ENCODE measurements at regions not wholly inside any gene's neighbourhood (a gene's known extent, or its start where the extent isn't known, plus 50 kb on each side); places are given as distances from the start of the nearest gene placed in this dataset.

GRCh38 chr6:140011537-140011936, 637.1 kb upstream of the CITED2 start:
- Histone ChIP-seq H3K9me3 (no peaks in the 10 kb centered on the region), H3K4me1 (no peaks in the 10 kb centered on the region), H3K36me3 (no peaks in the 10 kb centered on the region), H3K27me3 (no peaks in the 10 kb centered on the region), H3K27ac (peak overlapping the region in 3 of 4 donors; percentile 54 to 81 (median 68)), H3K4me3 (peak overlapping the region in 1 of 4 donors; percentile 10)
- TF ChIP-seq POLR2A (IDR thresholded peaks at IDR 0.05): no peak
- TF ChIP-seq CTCF (IDR thresholded peaks at IDR 0.05): peak in 3 of 6 experiments; percentile 62 to 64 (median 63)
- no peak for DNase-seq

GRCh38 chr6:140009286-140009685, 634.8 kb upstream of the CITED2 start:
- no peak overlapping the region for H3K4me3 ChIP-seq
- no peaks in the 10 kb centered on the region for H3K36me3 ChIP-seq
- H3K27ac ChIP-seq: no peak overlapping the region
- no peak for DNase-seq
- no peaks in the 10 kb centered on the region for H3K9me3 ChIP-seq
- H3K27me3 ChIP-seq: no peaks in the 10 kb centered on the region
- no peak for TF ChIP-seq POLR2A (IDR thresholded peaks at IDR 0.05)
- no peaks in the 10 kb centered on the region for H3K4me1 ChIP-seq

GRCh38 chr6:140007525-140007924, 633.1 kb upstream of the CITED2 start:
- Histone ChIP-seq H3K27ac (no peak overlapping the region), H3K4me3 (no peak overlapping the region), H3K36me3 (no peaks in the 10 kb centered on the region), H3K9me3 (no peaks in the 10 kb centered on the region), H3K4me1 (no peaks in the 10 kb centered on the region), H3K27me3 (no peaks in the 10 kb centered on the region)
- no peak for DNase-seq
- TF ChIP-seq POLR2A (IDR thresholded peaks at IDR 0.05) (no peak), CTCF (IDR thresholded peaks at IDR 0.05) (no peak)

GRCh38 chr6:140003217-140003616, 628.8 kb upstream of the CITED2 start:
- Histone ChIP-seq H3K4me3 (no peak overlapping the region), H3K27ac (no peak overlapping the region), H3K9me3 (no peaks in the 10 kb centered on the region), H3K27me3 (no peaks in the 10 kb centered on the region), H3K4me1 (no peaks in the 10 kb centered on the region), H3K36me3 (no peaks in the 10 kb centered on the region)
- TF ChIP-seq POLR2A (IDR thresholded peaks at IDR 0.05): no peak
- TF ChIP-seq CTCF (IDR thresholded peaks at IDR 0.05): no peak
- DNase-seq: no peak

- TF ChIP-seq CTCF (IDR thresholded peaks at IDR 0.05): no peak
- TF ChIP-seq POLR2A (IDR thresholded peaks at IDR 0.05): no peak
- DNase-seq: no peak
- H3K36me3 ChIP-seq: no peaks in the 10 kb centered on the region
Observed at GRCh38 chr6:140002396-140003022, 628.1 kb upstream of the CITED2 start.

GRCh38 chr6:140001821-140002341, 627.4 kb upstream of the CITED2 start:
- no peak overlapping the region for H3K27ac ChIP-seq
- no peaks in the 10 kb centered on the region for H3K27me3 ChIP-seq
- no peak for TF ChIP-seq POLR2A (IDR thresholded peaks at IDR 0.05)
- TF ChIP-seq CTCF (IDR thresholded peaks at IDR 0.05): no peak
- no peak overlapping the region for H3K4me3 ChIP-seq
- no peaks in the 10 kb centered on the region for H3K36me3 ChIP-seq
- H3K9me3 ChIP-seq: no peaks in the 10 kb centered on the region
- no peaks in the 10 kb centered on the region for H3K4me1 ChIP-seq
- DNase-seq: no peak

More at GRCh38 chr6:140002396-140003022, 628.1 kb upstream of the CITED2 start:
- H3K9me3 ChIP-seq: no peaks in the 10 kb centered on the region
- H3K27me3 ChIP-seq: no peaks in the 10 kb centered on the region
- H3K4me3 ChIP-seq: no peak overlapping the region
- H3K27ac ChIP-seq: no peak overlapping the region
- no peaks in the 10 kb centered on the region for H3K4me1 ChIP-seq

All from Peyer's patch (tissue), 4 donors.